ENCODE measurements at regions not wholly inside any gene's neighbourhood (a gene's known extent, or its start where the extent isn't known, plus 50 kb on each side); places are given as distances from the start of the nearest gene placed in this dataset.

- Histone ChIP-seq H3K79me2 (ENCODE audit: insufficient read depth, low read length) (no peaks in the 10 kb centered on the region), H3K9ac (ENCODE audit: low read length) (no peak overlapping the region), H3K4me3 (replicated peaks in 1 of 2; ENCODE audit: low read depth in 1 of 2, low read length in 2 of 2) (no peak overlapping the region), H3K4me2 (ENCODE audit: low read length) (no peak overlapping the region), H4K20me1 (ENCODE audit: insufficient read depth) (no peaks in the 10 kb centered on the region), H3K4me1 (ENCODE audit: control insufficient read depth in 1 of 2, insufficient read depth in 2 of 2, low read length in 2 of 2) (no peaks in the 10 kb centered on the region; a peak in 1 of 4 replicates), H3K27ac (ENCODE audit: low read depth, low read length) (no peak overlapping the region), H3K9me3 (ENCODE audit: control insufficient read depth in 1 of 2, insufficient read depth in 1 of 2, low read depth in 1 of 2, low read length in 2 of 2) (no peaks in the 10 kb centered on the region), H3K9me2 (ENCODE audit: insufficient read depth) (no peaks in the 10 kb centered on the region), H3K27me3 (ENCODE audit: insufficient read depth, low read length) (no peaks in the 10 kb centered on the region), H3K36me3 (ENCODE audit: control insufficient read depth in 1 of 2, insufficient read depth in 2 of 2, low read length in 2 of 2) (no peaks in the 10 kb centered on the region), H2AFZ (ENCODE audit: low read depth, low read length, poor library complexity, severe bottlenecking) (peak overlapping the region; percentile 64)
- ChIA-PET POLR2A (no interaction called here), CTCF (interaction anchor here (0.7 to 1.1 kb wide), 3 partner anchors 99 to 192 kb away, joined by 4 to 10 read pairs (median 6); no protein-coding TSS in a partner anchor), RAD21 (ENCODE audit: low non-redundant PET in 1 of 2, low total read pairs in 2 of 2, uncharacterized antibody in 2 of 2, unreplicated experiment in 2 of 2) (no interaction called here)
- DNase-seq (ENCODE audit: low read depth, low spot score) (peak; percentile 12), ATAC-seq (peak; percentile 81)
- no peak for TF ChIP-seq ELF1 (IDR thresholded peaks at IDR 0.05; ENCODE audit: borderline replicate concordance, low read depth)
- peak in 1 of 3 experiments; percentile 23; a peak in 1 of 6 replicates for TF ChIP-seq CTCF (IDR thresholded peaks at IDR 0.05 in 2 of 3, conservative IDR thresholded peaks at IDR 0.05 in 1 of 3; ENCODE audit: borderline replicate concordance in 1 of 3, insufficient read depth in 1 of 3, low read depth in 2 of 3, low read length in 2 of 3)
- no peak for TF ChIP-seq CBX3 (IDR thresholded peaks at IDR 0.05; ENCODE audit: low read depth)
- no peak for TF ChIP-seq CEBPB (IDR thresholded peaks at IDR 0.05; ENCODE audit: low read depth)
- intact Hi-C loops (cut with micrococcal nuclease) = no loop called here
- no TSS peak for BruUV-seq (replicated peaks)
These were observed 94.9 kb downstream of the OGFRL1 start for GRCh38 chr6:71383476-71383875.

GRCh38 chr6:71383901-71384489, 95.4 kb downstream of the OGFRL1 start:
- Histone ChIP-seq H4K20me1 (ENCODE audit: insufficient read depth) (no peaks in the 10 kb centered on the region), H3K4me3 (replicated peaks in 1 of 2; ENCODE audit: low read depth in 1 of 2, low read length in 2 of 2) (no peak overlapping the region), H3K9ac (ENCODE audit: low read length) (no peak overlapping the region), H3K4me1 (ENCODE audit: control insufficient read depth in 1 of 2, insufficient read depth in 2 of 2, low read length in 2 of 2) (no peaks in the 10 kb centered on the region; a peak in 1 of 4 replicates), H3K36me3 (ENCODE audit: control insufficient read depth in 1 of 2, insufficient read depth in 2 of 2, low read length in 2 of 2) (no peaks in the 10 kb centered on the region), H3K9me3 (ENCODE audit: control insufficient read depth in 1 of 2, insufficient read depth in 1 of 2, low read depth in 1 of 2, low read length in 2 of 2) (no peaks in the 10 kb centered on the region), H3K9me2 (ENCODE audit: insufficient read depth) (no peaks in the 10 kb centered on the region), H3K4me2 (ENCODE audit: low read length) (no peak overlapping the region), H3K27me3 (ENCODE audit: insufficient read depth, low read length) (no peaks in the 10 kb centered on the region), H3K79me2 (ENCODE audit: insufficient read depth, low read length) (no peaks in the 10 kb centered on the region), H2AFZ (ENCODE audit: low read depth, low read length, poor library complexity, severe bottlenecking) (peak overlapping the region; percentile 64), H3K27ac (ENCODE audit: low read depth, low read length) (no peak overlapping the region)
- ChIA-PET RAD21 (ENCODE audit: low non-redundant PET in 1 of 2, low total read pairs in 2 of 2, uncharacterized antibody in 2 of 2, unreplicated experiment in 2 of 2) (no interaction called here), CTCF (interaction anchor here (0.8 to 1.7 kb wide), 4 partner anchors 8 to 1028 kb away, joined by 3 to 14 read pairs (median 5); no protein-coding TSS in a partner anchor), POLR2A (no interaction called here)
- TF ChIP-seq CTCF (IDR thresholded peaks at IDR 0.05 in 2 of 3, conservative IDR thresholded peaks at IDR 0.05 in 1 of 3; ENCODE audit: borderline replicate concordance in 1 of 3, insufficient read depth in 1 of 3, low read depth in 2 of 3, low read length in 2 of 3) = peak; percentile 45 to 67 (median 60); a peak in 4 of 6 replicates
- TF ChIP-seq EZH2phosphoT487 (IDR thresholded peaks at IDR 0.05; ENCODE audit: borderline replicate concordance) = no peak
- TF ChIP-seq RAD21 (IDR thresholded peaks at IDR 0.05; ENCODE audit: low read depth) = peak; percentile 80
- TF ChIP-seq SP1 (IDR thresholded peaks at IDR 0.05; ENCODE audit: low read depth) = no peak
- peak; percentile 22 for DNase-seq (ENCODE audit: low read depth, low spot score)
- BruUV-seq (replicated peaks) = no TSS peak
- intact Hi-C loops (cut with micrococcal nuclease) = loop anchor here (1.0 kb wide), 2 partner anchors 126 to 700 kb away; no protein-coding TSS in a partner anchor
- ATAC-seq = no peak

Measured in HCT116 (cell line).